K562 (cell line): ENCODE measurements at regions not wholly inside any gene's neighbourhood (a gene's known extent, or its start where the extent isn't known, plus 50 kb on each side); places are given as distances from the start of the nearest gene placed in this dataset.

Source experiments
- ATAC-seq: fragments of 200-7000 bp; cut with Tn5 transposase; 3 replicates; pipeline ENCODE4 v1.9.1; 2020; ENCODE audit warnings: moderate library complexity
- BruUV-seq: library from RNA; stranded (reverse); fragments of 400-500 nt; replicated peaks from 2 replicates; lab custom pipeline; 2021; lab: Mats Ljungman, UMichigan
- CTCF ChIA-PET: fragments of 300-600 bp; formaldehyde crosslinking; extraction: SDS; loops from one replicate; lab custom pipeline; 2021; ENCODE audit warnings: low intra/inter-chr PET ratio; lab: Yijun Ruan, JAX
- POLR2A ChIA-PET: fragments of 300-600, 350-650 bp; sonication (Branson Sonifier 250); formaldehyde crosslinking; extraction: SDS; loops from one replicate; lab custom pipeline; 2021; ENCODE audit warnings: antibody characterized with exemption, inconsistent platforms; lab: Yijun Ruan, JAX
- DNase-seq, 4 experiments: peaks; one replicate each; pipeline versions ENCODE4 v3.0.0 to v3.0.0-alpha.2; 2011 to 2018; ENCODE audit warnings: low spot score in 3 of 4, mixed read lengths in 3 of 4; ENCODE audit errors: extremely low read depth in 1 of 4
- FAIRE-seq: peaks from 2 replicates; lab custom pipeline; 2011; peaks lifted over from hg19 to GRCh38; lab: Jason Lieb, UNC
- H2AFZ ChIP-seq: 2 replicates; pipeline ENCODE4 v1.6.0; 2011; ENCODE audit warnings: low read depth, low read length, control low read depth, inconsistent platforms
- H3K27ac ChIP-seq: fragments of 200-600 bp; 3 replicates; pipeline ENCODE4 v1.8.0; 2011; ENCODE audit warnings: low read depth, mild to moderate bottlenecking, control low read depth, inconsistent platforms, low read length, moderate library complexity, mixed read lengths; ENCODE audit errors: extremely low read depth
- H3K27me3 ChIP-seq, 2 experiments: fragments of 300-600 bp in 1 of 2; 2 replicates in 1 of 2; 3 replicates in 1 of 2; pipeline versions ENCODE4 v1.6.0 to v1.8.0; 2011; ENCODE audit warnings: inconsistent platforms in 2 of 2, low read length in 2 of 2, mild to moderate bottlenecking in 1 of 2, mixed read lengths in 1 of 2, moderate library complexity in 1 of 2; ENCODE audit not compliant: control insufficient read depth in 2 of 2, insufficient read depth in 2 of 2
- H3K36me3 ChIP-seq: fragments of 300-600 bp; 3 replicates; pipeline ENCODE4 v1.8.0; 2011; ENCODE audit warnings: mild to moderate bottlenecking, low read length, inconsistent platforms; ENCODE audit not compliant: control insufficient read depth, insufficient read depth
- H3K4me1 ChIP-seq, 2 experiments: fragments of 200-600 bp in 1 of 2; replicated peaks in 1 of 2; 2 replicates in 1 of 2; 3 replicates in 1 of 2; pipeline versions ENCODE4 v1.5.1 to v1.8.0; 2011; ENCODE audit warnings: inconsistent platforms in 2 of 2, low read length in 2 of 2, mild to moderate bottlenecking in 1 of 2, mixed read lengths in 1 of 2, moderate library complexity in 1 of 2; ENCODE audit not compliant: control insufficient read depth in 2 of 2, insufficient read depth in 2 of 2
- H3K4me2 ChIP-seq: 2 replicates; pipeline ENCODE4 v1.6.1; 2011; ENCODE audit warnings: low read length, control low read depth, inconsistent platforms, mixed read lengths; ENCODE audit not compliant: insufficient read depth
- H3K4me3 ChIP-seq: fragments of 200-600 bp; sonication (generic), shearing (Covaris generic); 2 replicates; pipeline ENCODE4 v1.5.1; 2016; ENCODE audit warnings: control low read depth, inconsistent platforms
- H3K79me2 ChIP-seq: fragments of 200-600 bp; 3 replicates; pipeline ENCODE4 v1.8.0; 2011; ENCODE audit warnings: low read length, inconsistent platforms; ENCODE audit not compliant: control insufficient read depth, insufficient read depth
- H3K9ac ChIP-seq, 2 experiments: 2 replicates each; pipeline versions ENCODE4 v1.6.0 to v1.6.1; 2011; ENCODE audit warnings: low read depth in 2 of 2, low read length in 2 of 2, control low read depth in 1 of 2, inconsistent platforms in 1 of 2, mild to moderate bottlenecking in 1 of 2, mixed read lengths in 1 of 2; ENCODE audit not compliant: insufficient read depth in 1 of 2
- H3K9me1 ChIP-seq: one replicate; pipeline ENCODE4 v1.6.0; 2011; ENCODE audit warnings: inconsistent platforms, mild to moderate bottlenecking, low read length, moderate library complexity; ENCODE audit not compliant: control insufficient read depth, insufficient read depth
- H3K9me3 ChIP-seq: replicated peaks from 2 replicates; pipeline ENCODE4 v1.5.1; 2011; ENCODE audit warnings: low read depth, low read length, inconsistent platforms; ENCODE audit not compliant: control insufficient read depth, insufficient read depth
- H4K20me1 ChIP-seq: replicated peaks from 2 replicates; pipeline ENCODE4 v1.6.1; 2011; ENCODE audit warnings: low read length, inconsistent platforms, mixed read lengths; ENCODE audit not compliant: control insufficient read depth, insufficient read depth
- CBX5 ChIP-seq: IDR thresholded peaks from 2 replicates; pipeline ENCODE4 v1.6.1; 2014; ENCODE audit warnings: low read depth, borderline replicate concordance
- FOS ChIP-seq: IDR thresholded peaks from 3 replicates; pipeline ENCODE4 v1.6.1; 2011; ENCODE audit not compliant: insufficient read length; ENCODE audit errors: extremely low read depth
- THAP12 ChIP-seq: fragments of 250-450 bp; sonication (Bioruptor Pico); IDR thresholded peaks from 2 replicates; pipeline ENCODE4 v1.9.0; 2021; ENCODE audit warnings: mild to moderate bottlenecking, inconsistent platforms
- ZNF224 ChIP-seq: sonication (generic); formaldehyde crosslinking; IDR thresholded peaks from 2 replicates; pipeline ENCODE4 v1.8.0; 2022; ENCODE audit warnings: mild to moderate bottlenecking, missing genetic modification reagents
- ZNF318 ChIP-seq, 2 experiments: fragments of 450-650 bp; IDR thresholded peaks; 2 replicates each; pipeline ENCODE4 v1.6.1; 2016; ENCODE audit warnings: mild to moderate bottlenecking in 2 of 2, borderline replicate concordance in 1 of 2, low read depth in 1 of 2, moderate library complexity in 1 of 2
- WGBS: fragments of 100-300 bp; shearing (Covaris generic); methylation state at CpG from one replicate; pipeline ENCODE4 v1.1.6; 2016; ENCODE audit warnings: low coverage, mixed read lengths; ENCODE audit not compliant: insufficient coverage; ENCODE audit errors: missing lambda C conversion rate; 5-methylcytosine and 5-hydroxymethylcytosine counted together
- in situ Hi-C: fragments of 300-500 bp; cut with MboI; formaldehyde crosslinking; loops from 4 replicates; pipeline ENCODE4 v1.15.0; 2018; ENCODE audit warnings: inconsistent platforms, mixed read lengths
- intact Hi-C: fragments of 100-400 bp; cut with micrococcal nuclease; formaldehyde crosslinking; loops from 2 replicates; pipeline ENCODE4 v1.14.2; 2022

- 20% methylated on average over 4 of the region's 4 CpGs for WGBS
- Histone ChIP-seq H3K9me3 (no peaks in the 10 kb centered on the region), H3K9ac (no peak overlapping the region), H3K79me2 (no peaks in the 10 kb centered on the region), H3K27me3 (no peaks in the 10 kb centered on the region), H3K4me2 (no peak overlapping the region), H3K9me1 (no peaks in the 10 kb centered on the region), H2AFZ (0 out of 2 replicates have a peak overlapping the region, but pooled peaks have one; percentile 44), H3K27ac (peak overlapping the region; percentile 24; the same call in 1 of the 3 replicates), H3K4me1 (peaks cover 0 to 11% of the 10 kb centered on the region in 2 experiments; a peak in 1 of 5 replicates), H4K20me1 (no peaks in the 10 kb centered on the region), H3K4me3 (no peak overlapping the region), H3K36me3 (no peaks in the 10 kb centered on the region)
- ATAC-seq (no peak), DNase-seq (no peak), FAIRE-seq (no peak)
- in situ Hi-C loops = no loop called here
- ChIA-PET CTCF (no interaction called here), POLR2A (no interaction called here)
- no TSS peak for BruUV-seq
- intact Hi-C loops = no loop called here
- TF ChIP-seq CBX5 (no peak), FOS (no peak), THAP12 (CRISPR knock-in tag) (no peak), ZNF318 (IDR thresholded peaks at IDR 0.05; ENCODE audit: borderline replicate concordance in 1 of 2, low read depth in 1 of 2) (no peak), ZNF224 (CRISPR knock-in tag) (no peak)
These were observed 144.8 kb downstream of the KITLG start for GRCh38 chr12:88435334-88436076.
